Dendritic cell treated with granulocyte-macrophage colony-stimulating factor and Interleukin-4, amounts not matched to agents 40 ng/mL and 50 ng/mL, for 4 days (primary cell): ENCODE measurements at regions not wholly inside any gene's neighbourhood (a gene's known extent, or its start where the extent isn't known, plus 50 kb on each side); places are given as distances from the start of the nearest gene placed in this dataset.

Source experiments
- H3K27ac Mint-ChIP-seq: one replicate; pipeline ENCODE4 v1.8.0; 2022; ENCODE audit warnings: mild to moderate bottlenecking, mixed read lengths
- H3K27me3 Mint-ChIP-seq: one replicate; pipeline ENCODE4 v1.8.0; 2022; ENCODE audit warnings: mild to moderate bottlenecking, mixed read lengths
- H3K36me3 Mint-ChIP-seq: one replicate; pipeline ENCODE4 v1.8.0; 2022; ENCODE audit warnings: low read depth, mixed read lengths
- H3K4me1 Mint-ChIP-seq: one replicate; pipeline ENCODE4 v1.8.0; 2022; ENCODE audit warnings: low read depth, mixed read lengths
- H3K4me3 Mint-ChIP-seq: one replicate; pipeline ENCODE4 v1.8.0; 2022; ENCODE audit warnings: mild to moderate bottlenecking, moderate library complexity, mixed read lengths
- H3K9me3 Mint-ChIP-seq: one replicate; pipeline ENCODE4 v1.8.0; 2022; ENCODE audit warnings: mixed read lengths
- intact Hi-C: fragments of 100-400 bp; cut with micrococcal nuclease; formaldehyde crosslinking; loops from one replicate; pipeline ENCODE4 v1.15.0; 2022

DNA sequence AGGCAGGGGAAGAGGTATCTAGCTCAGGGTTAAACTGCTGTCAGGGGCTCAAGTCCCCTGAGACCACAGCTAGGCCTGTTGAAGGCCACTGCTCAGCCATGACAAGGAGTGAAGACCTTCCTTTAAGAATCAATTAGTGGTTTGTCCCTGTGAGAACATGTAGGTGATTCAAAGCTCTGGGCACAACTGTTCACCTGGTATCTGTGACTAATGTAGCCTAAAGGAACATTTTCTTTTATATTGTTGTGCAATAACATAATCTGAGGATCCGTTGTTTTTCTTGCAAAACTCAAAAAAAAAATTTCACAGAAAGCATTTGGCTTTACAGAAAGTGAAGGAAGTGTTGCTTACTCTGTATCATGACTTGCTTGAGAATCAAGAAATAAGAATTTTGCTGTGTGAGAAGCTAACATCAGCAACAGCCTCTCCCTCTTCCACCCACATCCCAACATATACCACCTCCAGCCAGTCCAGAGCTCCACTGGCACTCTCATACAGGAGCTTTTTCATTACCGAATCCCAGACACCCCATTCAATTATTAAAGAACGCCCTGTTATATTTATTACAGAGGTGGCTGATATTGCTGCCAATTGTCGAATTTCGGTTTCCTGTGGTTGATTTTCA lies 807.0 kb downstream of the TLE4 start:
- no peak overlapping the region for H3K27ac Mint-ChIP-seq
- intact Hi-C loops: no loop called here
- no peaks in the 10 kb centered on the region for H3K4me1 Mint-ChIP-seq
- peaks cover 12% of the 10 kb centered on the region for H3K9me3 Mint-ChIP-seq
- no peaks in the 10 kb centered on the region for H3K27me3 Mint-ChIP-seq
- H3K36me3 Mint-ChIP-seq: no peaks in the 10 kb centered on the region
- H3K4me3 Mint-ChIP-seq: no peak overlapping the region

DNA sequence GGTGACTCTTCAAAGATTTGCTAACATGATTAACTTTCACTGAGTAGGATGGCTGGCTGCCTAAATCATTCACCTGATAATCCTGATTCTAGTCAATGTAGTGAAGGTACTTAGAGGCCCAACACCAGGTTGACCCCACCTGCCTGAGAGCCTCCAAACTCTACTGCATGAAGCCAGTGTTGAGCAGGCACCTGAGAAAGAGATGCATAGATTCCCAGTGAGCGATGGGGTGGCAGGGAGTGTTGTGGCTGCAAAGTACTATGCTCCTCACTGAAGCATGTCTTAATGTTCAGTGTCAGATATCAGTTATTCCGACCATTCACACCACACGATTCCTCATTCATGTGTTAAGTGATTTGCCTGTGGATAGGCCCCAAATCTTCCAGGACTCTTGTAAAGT lies 804.4 kb downstream of the TLE4 start:
- Mint-ChIP-seq H3K4me1 (no peaks in the 10 kb centered on the region), H3K4me3 (no peak overlapping the region), H3K9me3 (peaks cover 12% of the 10 kb centered on the region), H3K27ac (no peak overlapping the region), H3K27me3 (no peaks in the 10 kb centered on the region), H3K36me3 (no peaks in the 10 kb centered on the region)
- intact Hi-C loops: no loop called here

DNA sequence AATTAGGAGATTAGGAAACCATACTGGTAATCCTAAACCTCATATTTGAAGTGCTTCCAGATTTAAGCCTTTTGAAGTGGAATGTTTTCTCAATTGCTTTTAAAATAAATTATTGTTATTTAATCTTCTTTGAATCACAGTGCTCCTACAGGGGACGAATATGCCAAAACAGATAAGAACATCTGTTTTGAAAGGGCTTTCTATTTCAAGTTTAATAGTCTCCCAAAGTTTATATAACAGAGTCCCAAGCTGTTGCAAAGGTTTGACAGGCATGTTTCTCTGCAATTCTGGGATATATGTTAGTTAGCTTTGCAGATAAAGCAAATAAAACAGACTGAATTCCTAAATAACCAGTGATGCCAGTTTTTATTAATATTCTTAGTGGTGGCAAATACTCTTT lies 803.7 kb downstream of the TLE4 start:
- no peaks in the 10 kb centered on the region for H3K36me3 Mint-ChIP-seq
- peaks cover 10% of the 10 kb centered on the region for H3K9me3 Mint-ChIP-seq
- intact Hi-C loops: no loop called here
- H3K27me3 Mint-ChIP-seq: no peaks in the 10 kb centered on the region
- no peaks in the 10 kb centered on the region for H3K4me1 Mint-ChIP-seq
- no peak overlapping the region for H3K4me3 Mint-ChIP-seq
- H3K27ac Mint-ChIP-seq: no peak overlapping the region

DNA sequence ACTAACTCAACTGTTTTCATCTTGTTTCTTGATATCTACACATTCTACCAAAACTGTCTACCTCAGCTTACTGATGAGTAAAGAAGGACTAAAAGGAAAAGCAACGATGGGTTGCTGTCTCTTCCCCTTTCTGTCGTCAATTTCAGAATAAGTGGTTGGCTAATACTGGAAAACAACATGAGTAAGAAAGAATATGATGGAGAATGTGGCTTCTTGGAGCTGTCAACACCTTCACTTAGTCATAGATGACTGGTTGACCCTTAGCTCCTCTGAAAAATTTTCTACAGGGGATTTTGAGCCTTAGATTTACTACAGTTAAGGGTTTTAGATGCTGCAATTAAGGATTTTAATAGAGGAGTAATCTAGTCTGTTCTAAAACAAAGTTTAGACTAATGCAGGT lies 797.9 kb downstream of the TLE4 start:
- Mint-ChIP-seq H3K27ac (no peak overlapping the region), H3K9me3 (peaks cover 22% of the 10 kb centered on the region), H3K4me1 (no peaks in the 10 kb centered on the region), H3K4me3 (no peak overlapping the region), H3K36me3 (no peaks in the 10 kb centered on the region), H3K27me3 (no peaks in the 10 kb centered on the region)
- intact Hi-C loops: no loop called here

DNA sequence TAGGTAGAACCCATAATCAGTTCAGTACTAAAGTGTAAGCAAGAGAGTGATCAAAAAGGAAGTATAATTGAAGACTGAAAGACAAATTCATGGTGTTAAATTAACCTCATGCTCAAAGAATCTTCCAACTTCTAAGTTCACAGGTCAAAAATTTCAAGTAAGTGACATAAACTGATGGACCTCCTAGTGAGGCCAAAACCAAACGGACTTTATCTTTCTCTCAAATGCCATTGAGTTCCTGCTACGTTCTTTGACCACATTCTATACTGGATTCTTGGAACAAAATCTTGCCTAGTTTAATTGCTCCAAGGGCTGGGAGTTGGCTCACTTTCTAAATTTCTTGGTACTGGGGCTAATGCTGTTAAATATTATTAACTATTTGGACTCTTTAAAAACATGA lies 794.9 kb downstream of the TLE4 start:
- Mint-ChIP-seq H3K9me3 (peaks cover 34% of the 10 kb centered on the region), H3K36me3 (no peaks in the 10 kb centered on the region), H3K4me1 (no peaks in the 10 kb centered on the region), H3K27me3 (no peaks in the 10 kb centered on the region), H3K4me3 (no peak overlapping the region), H3K27ac (no peak overlapping the region)
- intact Hi-C loops: no loop called here

DNA sequence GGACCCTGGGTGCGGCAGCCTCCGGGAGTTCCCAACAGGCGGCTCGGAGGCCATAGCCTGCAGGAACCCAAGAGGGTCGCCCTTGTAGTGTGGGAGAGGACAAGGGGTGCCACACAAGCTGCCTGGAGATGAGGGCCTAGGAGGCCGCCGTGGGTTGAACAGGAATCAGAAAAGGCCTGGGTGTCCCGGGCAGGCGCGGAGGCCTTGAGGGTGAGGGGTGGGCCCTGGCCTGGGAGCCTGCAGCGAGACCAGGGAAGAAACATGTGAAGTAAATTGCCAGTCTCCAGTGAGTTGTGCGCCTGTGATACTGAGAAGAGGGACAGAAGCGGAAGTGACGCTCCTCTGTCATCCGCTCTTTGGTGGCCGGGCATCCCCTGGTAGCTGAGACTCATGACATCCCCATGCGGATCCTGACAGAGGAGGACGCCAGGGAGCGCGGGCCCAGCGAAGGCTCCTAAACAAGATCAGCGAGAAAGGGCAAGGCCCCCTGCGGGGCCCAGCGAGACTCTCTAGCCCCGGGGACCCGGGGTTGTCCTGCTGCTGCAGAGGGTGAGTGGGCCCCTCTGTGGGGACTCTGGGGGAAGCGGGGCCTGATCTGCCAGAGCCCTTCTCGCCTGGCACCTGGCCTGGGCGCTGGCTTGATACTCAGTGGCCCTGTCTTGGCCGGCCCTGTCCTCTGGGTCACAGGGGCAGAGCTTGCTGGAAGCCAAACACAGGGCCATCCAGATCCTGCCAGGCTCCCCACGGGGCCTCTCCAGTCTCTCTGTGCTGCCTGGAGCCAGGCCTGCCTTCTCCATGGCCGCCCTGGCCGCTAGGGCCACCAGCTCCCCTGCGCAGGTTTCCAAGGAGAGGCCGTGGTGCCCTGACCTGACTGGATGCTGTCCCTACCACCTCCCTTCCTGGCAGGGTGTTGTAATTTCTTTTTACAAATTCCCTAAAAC lies 788.4 kb downstream of the TLE4 start:
- no peak overlapping the region for H3K27ac Mint-ChIP-seq
- H3K27me3 Mint-ChIP-seq: no peaks in the 10 kb centered on the region
- H3K36me3 Mint-ChIP-seq: no peaks in the 10 kb centered on the region
- no peak overlapping the region for H3K4me3 Mint-ChIP-seq
- no peaks in the 10 kb centered on the region for H3K4me1 Mint-ChIP-seq
- H3K9me3 Mint-ChIP-seq: peaks cover 74% of the 10 kb centered on the region
- intact Hi-C loops: no loop called here

DNA sequence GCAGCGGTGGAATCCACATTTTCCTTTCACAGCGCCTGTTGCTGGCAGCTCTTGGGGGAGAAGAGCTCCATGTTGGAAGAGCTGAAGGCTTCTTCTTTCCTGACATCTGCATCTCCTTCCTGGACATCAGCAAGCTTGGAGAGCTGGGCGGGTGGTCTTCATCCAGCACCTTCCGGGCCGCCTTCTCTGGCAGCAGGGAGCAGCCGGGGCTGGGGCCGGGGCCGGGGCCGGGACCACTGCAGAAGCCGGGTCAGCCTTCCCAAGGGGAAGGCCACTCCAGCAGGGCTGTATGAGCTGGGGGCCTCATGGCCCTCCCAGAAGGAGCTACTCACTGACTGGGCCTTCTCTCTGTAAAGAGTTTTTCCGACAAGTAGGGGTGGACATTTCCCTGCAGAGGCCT lies 787.5 kb downstream of the TLE4 start:
- Mint-ChIP-seq H3K27ac (no peak overlapping the region), H3K4me3 (no peak overlapping the region)

DNA sequence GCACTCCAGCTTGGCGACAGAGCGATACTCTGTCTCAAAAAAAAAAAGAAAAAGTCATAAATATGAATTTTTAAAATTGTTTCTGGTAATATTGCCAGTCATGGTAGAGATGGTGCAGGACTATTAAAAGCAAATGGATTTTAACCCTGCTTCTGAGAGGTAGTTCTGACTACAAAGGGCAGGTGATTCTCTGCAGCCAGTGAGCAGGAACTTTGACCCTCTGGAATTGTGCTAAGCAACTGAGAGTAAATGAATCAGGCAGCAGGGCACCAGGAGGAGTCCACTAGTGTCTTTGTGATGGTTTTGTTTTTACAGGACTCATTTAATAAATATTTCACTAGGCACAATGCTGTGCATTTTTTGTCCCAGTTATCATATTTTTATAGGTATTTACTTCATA lies 781.2 kb downstream of the TLE4 start:
- no peaks in the 10 kb centered on the region for H3K27me3 Mint-ChIP-seq
- H3K36me3 Mint-ChIP-seq: no peaks in the 10 kb centered on the region
- no peaks in the 10 kb centered on the region for H3K4me1 Mint-ChIP-seq
- no peak overlapping the region for H3K4me3 Mint-ChIP-seq
- H3K27ac Mint-ChIP-seq: no peak overlapping the region
- peaks cover 60% of the 10 kb centered on the region for H3K9me3 Mint-ChIP-seq
- intact Hi-C loops: no loop called here

More for the DNA sequence above, 787.5 kb downstream of the TLE4 start:
- Mint-ChIP-seq H3K27me3 (no peaks in the 10 kb centered on the region), H3K9me3 (peaks cover 74% of the 10 kb centered on the region), H3K36me3 (no peaks in the 10 kb centered on the region), H3K4me1 (no peaks in the 10 kb centered on the region)
- intact Hi-C loops: no loop called here

DNA sequence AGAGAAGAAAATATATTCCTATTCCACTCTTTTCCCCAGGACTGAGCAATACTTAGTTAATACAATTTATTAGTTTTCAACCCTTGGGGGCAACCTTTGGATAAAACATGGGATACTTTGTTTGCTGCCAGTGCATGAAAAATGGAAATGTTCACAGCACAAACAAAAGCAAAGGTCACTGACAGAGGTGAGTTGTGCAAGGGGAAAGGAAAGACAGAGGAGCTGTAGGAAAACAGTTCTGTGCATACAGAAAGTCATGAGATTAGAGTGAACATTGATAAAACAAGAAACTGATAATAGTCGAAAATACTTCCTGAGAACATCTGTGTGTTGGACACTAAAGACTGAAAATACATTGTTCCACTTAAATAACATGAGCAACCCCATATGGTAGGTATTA lies 779.8 kb downstream of the TLE4 start:
- Mint-ChIP-seq H3K27me3 (no peaks in the 10 kb centered on the region), H3K4me1 (no peaks in the 10 kb centered on the region), H3K27ac (no peak overlapping the region), H3K9me3 (peaks cover 51% of the 10 kb centered on the region), H3K4me3 (no peak overlapping the region), H3K36me3 (no peaks in the 10 kb centered on the region)
- intact Hi-C loops: no loop called here

DNA sequence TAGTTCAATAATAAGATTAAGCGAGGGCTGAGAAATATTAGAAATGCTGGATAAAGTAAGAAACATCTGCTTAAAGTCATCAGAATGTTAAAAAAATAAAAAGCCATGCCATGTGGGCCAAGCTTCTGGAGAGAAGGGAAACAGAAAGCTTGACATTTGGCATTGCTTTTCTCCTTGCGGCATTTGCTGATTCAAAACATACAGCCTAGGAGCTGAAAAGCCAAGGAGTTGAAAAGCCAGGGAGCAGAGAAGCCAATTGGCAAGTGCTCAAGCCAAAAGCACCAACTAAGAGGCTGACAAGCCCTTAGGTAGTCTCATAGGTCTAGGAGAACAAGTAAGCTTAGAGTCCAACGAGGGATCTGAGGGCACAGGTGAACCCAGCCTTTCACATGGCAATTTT lies 754.3 kb downstream of the TLE4 start:
- peaks cover 20% of the 10 kb centered on the region for H3K9me3 Mint-ChIP-seq
- no peaks in the 10 kb centered on the region for H3K4me1 Mint-ChIP-seq

DNA sequence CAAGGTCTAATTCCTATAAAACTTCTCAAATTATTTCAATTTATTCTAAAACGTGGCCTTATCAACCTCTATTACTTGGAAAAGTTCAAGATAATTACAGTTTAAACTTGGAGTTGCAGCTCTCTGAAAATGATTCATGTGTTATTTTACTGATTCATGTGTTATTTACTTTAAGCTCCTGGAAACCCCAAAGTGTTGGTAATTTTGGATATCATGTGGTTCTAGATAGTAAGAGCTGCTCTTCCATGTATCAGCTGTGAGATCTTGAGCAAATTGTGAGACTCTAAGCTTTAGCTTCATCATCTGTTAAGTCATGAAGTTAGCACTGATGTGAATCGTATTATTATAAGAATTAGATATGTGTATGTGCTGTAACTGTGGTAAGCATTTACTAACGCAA lies 749.2 kb downstream of the TLE4 start:
- no peaks in the 10 kb centered on the region for H3K9me3 Mint-ChIP-seq
- intact Hi-C loops: no loop called here
- H3K4me1 Mint-ChIP-seq: no peaks in the 10 kb centered on the region

More for the DNA sequence above, 754.3 kb downstream of the TLE4 start:
- no peaks in the 10 kb centered on the region for H3K36me3 Mint-ChIP-seq
- H3K27me3 Mint-ChIP-seq: no peaks in the 10 kb centered on the region
- intact Hi-C loops: no loop called here
- no peak overlapping the region for H3K27ac Mint-ChIP-seq
- H3K4me3 Mint-ChIP-seq: no peak overlapping the region

DNA sequence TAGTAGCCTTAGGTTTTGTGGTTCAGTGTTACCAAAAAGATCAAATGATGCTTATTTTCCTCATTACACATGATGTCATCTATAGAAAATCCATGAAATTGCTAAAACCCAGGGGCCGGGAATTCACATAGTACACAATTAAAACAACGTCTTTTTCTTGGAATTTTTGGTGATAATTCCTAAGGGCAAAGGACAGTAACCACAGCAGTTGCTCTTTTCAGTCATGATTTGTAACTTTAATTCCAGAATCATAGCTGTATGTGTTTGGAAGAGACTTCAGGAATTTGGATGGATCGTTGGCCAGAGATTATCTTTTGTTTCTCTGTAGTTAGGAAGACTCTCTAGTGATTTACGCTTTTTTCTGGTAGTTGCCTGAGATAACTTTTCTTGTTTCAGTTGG lies 748.7 kb downstream of the TLE4 start:
- Mint-ChIP-seq H3K27ac (no peak overlapping the region), H3K4me3 (no peak overlapping the region), H3K4me1 (no peaks in the 10 kb centered on the region), H3K36me3 (no peaks in the 10 kb centered on the region), H3K9me3 (no peaks in the 10 kb centered on the region), H3K27me3 (no peaks in the 10 kb centered on the region)
- intact Hi-C loops: no loop called here

More for the DNA sequence above, 749.2 kb downstream of the TLE4 start:
- Mint-ChIP-seq H3K4me3 (no peak overlapping the region), H3K27ac (no peak overlapping the region), H3K36me3 (no peaks in the 10 kb centered on the region), H3K27me3 (no peaks in the 10 kb centered on the region)

DNA sequence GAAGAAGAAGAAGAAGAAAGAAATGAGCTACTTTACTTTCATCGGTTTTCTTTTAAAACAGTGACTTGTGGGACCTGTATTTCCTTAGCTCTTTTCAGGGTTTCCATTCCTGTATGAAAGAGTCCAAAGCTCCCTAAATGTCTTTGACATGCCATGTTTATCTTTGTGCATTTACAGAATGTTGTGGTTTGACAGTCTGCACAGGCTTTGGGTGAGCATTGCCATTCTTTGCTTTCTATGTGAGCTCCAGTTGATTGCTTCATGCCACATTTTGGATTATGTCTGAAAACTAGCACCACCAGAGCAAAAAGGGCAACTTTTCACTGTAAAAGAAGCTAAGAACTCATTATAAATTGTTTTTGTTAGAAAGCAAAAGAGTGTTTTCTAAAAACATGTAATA lies 733.4 kb downstream of the TLE4 start:
- H3K27ac Mint-ChIP-seq: no peak overlapping the region
- H3K27me3 Mint-ChIP-seq: no peaks in the 10 kb centered on the region
- intact Hi-C loops: no loop called here
- no peaks in the 10 kb centered on the region for H3K4me1 Mint-ChIP-seq
- H3K36me3 Mint-ChIP-seq: no peaks in the 10 kb centered on the region
- H3K9me3 Mint-ChIP-seq: peaks cover 30% of the 10 kb centered on the region
- H3K4me3 Mint-ChIP-seq: no peak overlapping the region

DNA sequence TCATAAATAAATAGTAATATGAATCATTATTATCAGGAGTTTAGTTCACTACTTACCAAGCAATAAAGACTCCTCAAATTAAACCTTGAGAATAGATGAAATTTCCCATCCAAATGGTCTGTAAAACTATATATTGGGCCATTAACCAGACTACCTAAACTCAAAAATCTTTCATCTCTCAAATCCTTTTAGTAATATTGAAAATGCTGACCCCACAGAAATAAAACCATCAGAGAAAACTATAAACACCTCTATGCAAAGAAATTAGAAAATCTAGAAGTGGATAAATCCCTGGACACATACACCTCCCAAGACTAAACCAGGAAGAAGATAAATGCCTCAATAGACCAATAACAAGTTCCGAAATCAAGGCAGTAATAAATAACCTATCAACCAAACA lies 723.2 kb downstream of the TLE4 start:
- Mint-ChIP-seq H3K4me1 (no peaks in the 10 kb centered on the region), H3K4me3 (no peak overlapping the region), H3K27ac (no peak overlapping the region), H3K36me3 (no peaks in the 10 kb centered on the region), H3K27me3 (no peaks in the 10 kb centered on the region), H3K9me3 (peaks cover 10% of the 10 kb centered on the region)
- intact Hi-C loops: no loop called here
